K562 (cell line): ENCODE measurements at regions not wholly inside any gene's neighbourhood (a gene's known extent, or its start where the extent isn't known, plus 50 kb on each side); places are given as distances from the start of the nearest gene placed in this dataset.

Source experiments
- ATAC-seq: fragments of 200-7000 bp; cut with Tn5 transposase; 3 replicates; pipeline ENCODE4 v1.9.1; 2020; ENCODE audit warnings: moderate library complexity
- BruUV-seq: library from RNA; stranded (reverse); fragments of 400-500 nt; replicated peaks from 2 replicates; lab custom pipeline; 2021; lab: Mats Ljungman, UMichigan
- CTCF ChIA-PET: fragments of 300-600 bp; formaldehyde crosslinking; extraction: SDS; loops from one replicate; lab custom pipeline; 2021; ENCODE audit warnings: low intra/inter-chr PET ratio; lab: Yijun Ruan, JAX
- POLR2A ChIA-PET: fragments of 300-600, 350-650 bp; sonication (Branson Sonifier 250); formaldehyde crosslinking; extraction: SDS; loops from one replicate; lab custom pipeline; 2021; ENCODE audit warnings: antibody characterized with exemption, inconsistent platforms; lab: Yijun Ruan, JAX
- DNase-seq, 4 experiments: peaks; one replicate each; pipeline versions ENCODE4 v3.0.0 to v3.0.0-alpha.2; 2011 to 2018; ENCODE audit warnings: low spot score in 3 of 4, mixed read lengths in 3 of 4; ENCODE audit errors: extremely low read depth in 1 of 4
- FAIRE-seq: peaks from 2 replicates; lab custom pipeline; 2011; peaks lifted over from hg19 to GRCh38; lab: Jason Lieb, UNC
- H2AFZ ChIP-seq: 2 replicates; pipeline ENCODE4 v1.6.0; 2011; ENCODE audit warnings: low read depth, low read length, control low read depth, inconsistent platforms
- H3K27ac ChIP-seq: fragments of 200-600 bp; 3 replicates; pipeline ENCODE4 v1.8.0; 2011; ENCODE audit warnings: low read depth, mild to moderate bottlenecking, control low read depth, inconsistent platforms, low read length, moderate library complexity, mixed read lengths; ENCODE audit errors: extremely low read depth
- H3K27me3 ChIP-seq, 2 experiments: fragments of 300-600 bp in 1 of 2; 2 replicates in 1 of 2; 3 replicates in 1 of 2; pipeline versions ENCODE4 v1.6.0 to v1.8.0; 2011; ENCODE audit warnings: inconsistent platforms in 2 of 2, low read length in 2 of 2, mild to moderate bottlenecking in 1 of 2, mixed read lengths in 1 of 2, moderate library complexity in 1 of 2; ENCODE audit not compliant: control insufficient read depth in 2 of 2, insufficient read depth in 2 of 2
- H3K36me3 ChIP-seq: fragments of 300-600 bp; 3 replicates; pipeline ENCODE4 v1.8.0; 2011; ENCODE audit warnings: mild to moderate bottlenecking, low read length, inconsistent platforms; ENCODE audit not compliant: control insufficient read depth, insufficient read depth
- H3K4me1 ChIP-seq, 2 experiments: fragments of 200-600 bp in 1 of 2; replicated peaks in 1 of 2; 2 replicates in 1 of 2; 3 replicates in 1 of 2; pipeline versions ENCODE4 v1.5.1 to v1.8.0; 2011; ENCODE audit warnings: inconsistent platforms in 2 of 2, low read length in 2 of 2, mild to moderate bottlenecking in 1 of 2, mixed read lengths in 1 of 2, moderate library complexity in 1 of 2; ENCODE audit not compliant: control insufficient read depth in 2 of 2, insufficient read depth in 2 of 2
- H3K4me2 ChIP-seq: 2 replicates; pipeline ENCODE4 v1.6.1; 2011; ENCODE audit warnings: low read length, control low read depth, inconsistent platforms, mixed read lengths; ENCODE audit not compliant: insufficient read depth
- H3K4me3 ChIP-seq: fragments of 200-600 bp; sonication (generic), shearing (Covaris generic); 2 replicates; pipeline ENCODE4 v1.5.1; 2016; ENCODE audit warnings: control low read depth, inconsistent platforms
- H3K79me2 ChIP-seq: fragments of 200-600 bp; 3 replicates; pipeline ENCODE4 v1.8.0; 2011; ENCODE audit warnings: low read length, inconsistent platforms; ENCODE audit not compliant: control insufficient read depth, insufficient read depth
- H3K9ac ChIP-seq, 2 experiments: 2 replicates each; pipeline versions ENCODE4 v1.6.0 to v1.6.1; 2011; ENCODE audit warnings: low read depth in 2 of 2, low read length in 2 of 2, control low read depth in 1 of 2, inconsistent platforms in 1 of 2, mild to moderate bottlenecking in 1 of 2, mixed read lengths in 1 of 2; ENCODE audit not compliant: insufficient read depth in 1 of 2
- H3K9me1 ChIP-seq: one replicate; pipeline ENCODE4 v1.6.0; 2011; ENCODE audit warnings: inconsistent platforms, mild to moderate bottlenecking, low read length, moderate library complexity; ENCODE audit not compliant: control insufficient read depth, insufficient read depth
- H3K9me3 ChIP-seq: replicated peaks from 2 replicates; pipeline ENCODE4 v1.5.1; 2011; ENCODE audit warnings: low read depth, low read length, inconsistent platforms; ENCODE audit not compliant: control insufficient read depth, insufficient read depth
- H4K20me1 ChIP-seq: replicated peaks from 2 replicates; pipeline ENCODE4 v1.6.1; 2011; ENCODE audit warnings: low read length, inconsistent platforms, mixed read lengths; ENCODE audit not compliant: control insufficient read depth, insufficient read depth
- ETV6 ChIP-seq, 3 experiments: fragments of 150-350 bp in 1 of 3; sonication (generic) in 1 of 3; formaldehyde crosslinking in 1 of 3; IDR thresholded peaks; 2 replicates each; pipeline versions ENCODE4 v1.6.1 to v1.8.0; 2014 to 2022; ENCODE audit warnings: borderline replicate concordance in 2 of 3, low read depth in 2 of 3, antibody characterized with exemption in 1 of 3, low read length in 1 of 3, mild to moderate bottlenecking in 1 of 3, missing genetic modification reagents in 1 of 3
- HDAC8 ChIP-seq: fragments of 450-650 bp; IDR thresholded peaks from 2 replicates; pipeline ENCODE4 v1.6.1; 2016; ENCODE audit warnings: mild to moderate bottlenecking, missing genetic modification characterization, moderate library complexity, missing compliant biosample characterization
- JUND ChIP-seq, 2 experiments: IDR thresholded peaks; 2 replicates in 1 of 2; 3 replicates in 1 of 2; pipeline ENCODE4 v1.6.1; 2011; ENCODE audit warnings: borderline replicate concordance in 2 of 2, low read depth in 2 of 2, low read length in 2 of 2, improper control_type of control experiment in 1 of 2, missing biosample characterization in 1 of 2, missing genetic modification characterization in 1 of 2, missing genetic modification reagents in 1 of 2
- MEIS2 ChIP-seq: fragments of 450-650 bp; IDR thresholded peaks from 2 replicates; pipeline ENCODE4 v1.6.1; 2014; ENCODE audit warnings: mild to moderate bottlenecking; ENCODE audit not compliant: partially characterized antibody
- NFIC ChIP-seq: fragments of 450-650 bp; IDR thresholded peaks from 2 replicates; pipeline ENCODE4 v1.6.1; 2017; ENCODE audit warnings: mild to moderate bottlenecking, inconsistent platforms
- PKNOX1 ChIP-seq: fragments of 450-650 bp; IDR thresholded peaks from 2 replicates; pipeline ENCODE4 v1.6.1; 2016
- ZBTB12 ChIP-seq: fragments of 250-450 bp; sonication (Bioruptor Pico); IDR thresholded peaks from 2 replicates; pipeline ENCODE4 v1.4.0; 2020
- ZNF79 ChIP-seq: fragments of 250-450 bp; sonication (Bioruptor Pico); IDR thresholded peaks from 2 replicates; pipeline ENCODE4 v1.4.0; 2020; ENCODE audit warnings: low read depth, mild to moderate bottlenecking, moderate library complexity
- ZZZ3 ChIP-seq: fragments of 450-650 bp; IDR thresholded peaks from 2 replicates; pipeline ENCODE4 v1.6.1; 2016; ENCODE audit warnings: antibody characterized with exemption, mild to moderate bottlenecking, moderate library complexity
- WGBS: fragments of 100-300 bp; shearing (Covaris generic); methylation state at CpG from one replicate; pipeline ENCODE4 v1.1.6; 2016; ENCODE audit warnings: low coverage, mixed read lengths; ENCODE audit not compliant: insufficient coverage; ENCODE audit errors: missing lambda C conversion rate; 5-methylcytosine and 5-hydroxymethylcytosine counted together
- in situ Hi-C: fragments of 300-500 bp; cut with MboI; formaldehyde crosslinking; loops from 4 replicates; pipeline ENCODE4 v1.15.0; 2018; ENCODE audit warnings: inconsistent platforms, mixed read lengths
- intact Hi-C: fragments of 100-400 bp; cut with micrococcal nuclease; formaldehyde crosslinking; loops from 2 replicates; pipeline ENCODE4 v1.14.2; 2022
- TF ChIP-seq, protein P1 (sequence below): sonication (generic); formaldehyde crosslinking; IDR thresholded peaks from 2 replicates; pipeline ENCODE4 v1.8.0; 2022; ENCODE audit warnings: missing genetic modification reagents, mild to moderate bottlenecking, moderate library complexity, borderline replicate concordance

- intact Hi-C loops (no loop called here), in situ Hi-C loops (no loop called here)
- Histone ChIP-seq H2AFZ (no peak overlapping the region), H3K9me3 (no peaks in the 10 kb centered on the region), H3K4me1 (no peaks in the 10 kb centered on the region; a peak in 3 of 5 replicates), H3K4me2 (no peak overlapping the region), H3K9me1 (no peaks in the 10 kb centered on the region), H3K4me3 (no peak overlapping the region), H3K27me3 (no peaks in the 10 kb centered on the region), H3K9ac (no peak overlapping the region), H3K79me2 (no peaks in the 10 kb centered on the region), H3K36me3 (no peaks in the 10 kb centered on the region), H4K20me1 (no peaks in the 10 kb centered on the region), H3K27ac (no peak overlapping the region)
- ATAC-seq (no peak), DNase-seq (no peak), FAIRE-seq (no peak)
- CTCF ChIA-PET, result no interaction called here
- 56% methylated on average over 9 of the region's 9 CpGs for WGBS
- no TSS peak for BruUV-seq
- POLR2A ChIA-PET, result interaction anchor here (0.6 kb wide), 1 partner anchor 424 kb away, joined by 3 read pairs; no protein-coding TSS in a partner anchor
- no peak for TF ChIP-seq ETV6 (IDR thresholded peaks at IDR 0.05; ENCODE audit: borderline replicate concordance in 1 of 2, low read depth in 2 of 2, low read length in 1 of 2)
- no peak for TF ChIP-seq ETV6 (CRISPR knock-in tag; IDR thresholded peaks at IDR 0.05; ENCODE audit: borderline replicate concordance)
- 0 out of 2 replicates have a peak, but pooled peaks have one; percentile 5 for TF ChIP-seq NFIC
Measured at GRCh38 chr6:14882394-14883026, 363.4 kb upstream of the JARID2 start.

DNA sequence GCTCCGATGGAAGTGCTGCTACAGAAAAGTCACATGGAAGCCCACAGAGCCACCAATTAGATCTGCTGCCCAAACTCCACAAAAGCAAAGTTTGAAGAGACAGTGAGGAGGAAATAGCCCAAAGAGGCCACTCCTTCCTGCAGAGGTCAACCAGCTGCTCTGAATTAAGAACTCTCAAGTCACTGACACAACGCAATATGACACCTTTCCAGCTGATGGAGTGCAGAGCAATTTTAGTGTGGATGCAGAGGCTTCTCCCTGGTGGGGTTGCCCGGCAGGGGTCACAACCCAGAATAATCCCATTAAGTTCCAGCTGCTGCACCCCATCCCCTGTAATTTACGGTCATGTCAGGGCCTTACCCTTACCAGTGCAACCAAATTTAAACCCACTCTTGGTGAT is 361.9 kb upstream of the JARID2 start:
- Histone ChIP-seq H3K9ac (no peak overlapping the region), H3K4me1 (no peaks in the 10 kb centered on the region; a peak in 2 of 5 replicates), H3K4me3 (no peak overlapping the region), H3K27ac (no peak overlapping the region), H3K27me3 (no peaks in the 10 kb centered on the region), H3K9me3 (no peaks in the 10 kb centered on the region), H4K20me1 (no peaks in the 10 kb centered on the region), H3K4me2 (no peak overlapping the region), H3K36me3 (no peaks in the 10 kb centered on the region), H2AFZ (no peak overlapping the region), H3K9me1 (no peaks in the 10 kb centered on the region), H3K79me2 (no peaks in the 10 kb centered on the region)
- FAIRE-seq (peak; percentile 74), ATAC-seq (peak; percentile 80), DNase-seq (peak in 1 of 4 experiments; percentile 41)
- POLR2A ChIA-PET, result interaction anchor here (0.8 to 1.6 kb wide), 3 partner anchors 11 to 1340 kb away, joined by 3 to 4 read pairs (median 3); no protein-coding TSS in a partner anchor
- no TSS peak for BruUV-seq
- CTCF ChIA-PET, result no interaction called here
- in situ Hi-C loops (no loop called here), intact Hi-C loops (no loop called here)
- WGBS, result 53% methylated on average over 4 of the region's 4 CpGs
- TF ChIP-seq HDAC8 (no peak), ZBTB12 (no peak), ZNF79 (CRISPR knock-in tag) (no peak), ZZZ3 (no peak), MEIS2 (peak; percentile 25), JUND (IDR thresholded peaks at IDR 0.05; ENCODE audit: borderline replicate concordance, low read depth, low read length) (0 out of 2 replicates have a peak, but pooled peaks have one; percentile 11), JUND (tag; IDR thresholded peaks at IDR 0.05; ENCODE audit: borderline replicate concordance, low read depth, low read length) (no peak), PKNOX1 (0 out of 2 replicates have a peak, but pooled peaks have one; percentile 5)
- TF ChIP-seq, protein P1, sequence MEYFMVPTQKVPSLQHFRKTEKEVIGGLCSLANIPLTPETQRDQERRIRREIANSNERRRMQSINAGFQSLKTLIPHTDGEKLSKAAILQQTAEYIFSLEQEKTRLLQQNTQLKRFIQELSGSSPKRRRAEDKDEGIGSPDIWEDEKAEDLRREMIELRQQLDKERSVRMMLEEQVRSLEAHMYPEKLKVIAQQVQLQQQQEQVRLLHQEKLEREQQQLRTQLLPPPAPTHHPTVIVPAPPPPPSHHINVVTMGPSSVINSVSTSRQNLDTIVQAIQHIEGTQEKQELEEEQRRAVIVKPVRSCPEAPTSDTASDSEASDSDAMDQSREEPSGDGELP (CRISPR knock-in tag), result peak; percentile 84
